SK-N-SH (cell line): ENCODE measurements at regions not wholly inside any gene's neighbourhood (a gene's known extent, or its start where the extent isn't known, plus 50 kb on each side); places are given as distances from the start of the nearest gene placed in this dataset.

Experiments
- CTCF ChIA-PET: fragments of 300-600, 350-600 bp; formaldehyde crosslinking; extraction: SDS; loops from one replicate; lab custom pipeline; 2021; lab: Yijun Ruan, JAX
- POLR2A ChIA-PET: fragments of 350-600 bp; sonication (Branson Sonifier 250); formaldehyde crosslinking; extraction: SDS; loops from one replicate; lab custom pipeline; 2020; ENCODE audit warnings: antibody characterized with exemption, inconsistent platforms; lab: Yijun Ruan, JAX
- DNase-seq: peaks from one replicate; pipeline ENCODE4 v3.0.0; 2012
- H2AFZ ChIP-seq: fragments of 200-600 bp; sonication (generic); 2 replicates; pipeline ENCODE4 v1.8.1; 2016; ENCODE audit warnings: antibody characterized with exemption, mild to moderate bottlenecking, low read depth
- H3F3A ChIP-seq: fragments of 200-600 bp; sonication (generic); replicated peaks from 2 replicates; pipeline ENCODE3; 2016; ENCODE audit warnings: antibody characterized with exemption, mild to moderate bottlenecking; ENCODE audit not compliant: insufficient read depth
- H3K27ac ChIP-seq, 2 experiments: fragments of 200-500 bp in 1 of 2; fragments of 200-600 bp in 1 of 2; sonication (Bioruptor generic) in 1 of 2; sonication (generic), shearing (Covaris generic) in 1 of 2; 2 replicates each; pipeline versions ENCODE4 v1.5.1 to v1.6.1; 2014 to 2016; ENCODE audit warnings: low read depth in 2 of 2, inconsistent platforms in 1 of 2, low read length in 1 of 2, mild to moderate bottlenecking in 1 of 2, mixed read lengths in 1 of 2
- H3K27me3 ChIP-seq: fragments of 200-600 bp; sonication (generic), shearing (Covaris generic); 2 replicates; pipeline ENCODE4 v1.6.1; 2016; ENCODE audit warnings: mixed run types; ENCODE audit not compliant: insufficient read depth
- H3K36me3 ChIP-seq, 2 experiments: fragments of 200-500 bp in 1 of 2; fragments of 200-600 bp in 1 of 2; sonication (Bioruptor generic) in 1 of 2; sonication (generic) in 1 of 2; replicated peaks in 1 of 2; 2 replicates each; pipeline versions ENCODE3 to v1.5.1; 2014 to 2016; ENCODE audit warnings: low read length in 1 of 2, mild to moderate bottlenecking in 1 of 2; ENCODE audit not compliant: insufficient read depth in 2 of 2, control insufficient read depth in 1 of 2
- H3K4me1 ChIP-seq, 2 experiments: fragments of 200-500 bp in 1 of 2; fragments of 200-600 bp in 1 of 2; sonication (Bioruptor generic) in 1 of 2; sonication (generic), shearing (Covaris generic) in 1 of 2; 2 replicates each; pipeline versions ENCODE4 v1.5.1 to v1.6.1; 2014 to 2016; ENCODE audit warnings: low read depth in 1 of 2, low read length in 1 of 2, mixed run types in 1 of 2; ENCODE audit not compliant: insufficient read depth in 2 of 2, control insufficient read depth in 1 of 2
- H3K4me2 ChIP-seq: fragments of 200-600 bp; sonication (generic), shearing (Covaris generic); 2 replicates; pipeline ENCODE4 v1.6.1; 2017; ENCODE audit warnings: mixed run types
- H3K4me3 ChIP-seq, 2 experiments: fragments of 200-500 bp in 1 of 2; fragments of 200-600 bp in 1 of 2; sonication (Bioruptor generic) in 1 of 2; sonication (generic), shearing (Covaris generic) in 1 of 2; 2 replicates each; pipeline versions ENCODE4 v1.5.1 to v1.8.1; 2014 to 2016; ENCODE audit warnings: low read depth in 2 of 2, inconsistent platforms in 1 of 2, low read length in 1 of 2, mild to moderate bottlenecking in 1 of 2, mixed read lengths in 1 of 2, moderate library complexity in 1 of 2
- H3K79me2 ChIP-seq: fragments of 200-600 bp; sonication (generic); 2 replicates; pipeline ENCODE4 v1.8.1; 2017; ENCODE audit warnings: mild to moderate bottlenecking; ENCODE audit not compliant: insufficient read depth
- H3K9ac ChIP-seq: fragments of 200-600 bp; sonication (generic); 2 replicates; pipeline ENCODE4 v1.6.1; 2017; ENCODE audit warnings: mixed run types
- H3K9me2 ChIP-seq: fragments of 200-600 bp; sonication (generic); 2 replicates; pipeline ENCODE4 v1.6.1; 2017; ENCODE audit warnings: mixed run types
- H3K9me3 ChIP-seq: fragments of 200-600 bp; sonication (generic); 2 replicates; pipeline ENCODE4 v1.6.1; 2017; ENCODE audit warnings: mixed run types, mild to moderate bottlenecking, moderate library complexity
- H4K20me1 ChIP-seq: fragments of 200-600 bp; sonication (generic); 2 replicates; pipeline ENCODE4 v1.6.1; 2017; ENCODE audit warnings: mild to moderate bottlenecking, mixed run types; ENCODE audit not compliant: insufficient read depth
- CHD2 ChIP-seq: fragments of 150-350 bp; IDR thresholded peaks from 2 replicates; pipeline ENCODE4 v1.6.1; 2018; ENCODE audit warnings: low read length; ENCODE audit not compliant: partially characterized antibody
- CTCF ChIP-seq: fragments of 200-600 bp; sonication (generic); IDR thresholded peaks from 2 replicates; pipeline ENCODE4 v1.6.1; 2017; ENCODE audit warnings: antibody characterized with exemption, mild to moderate bottlenecking, moderate library complexity
- EP300 ChIP-seq, 2 experiments: IDR thresholded peaks; 2 replicates each; pipeline versions ENCODE4 v1.4.0 to v1.6.1; 2012; ENCODE audit warnings: borderline replicate concordance in 1 of 2, low read depth in 1 of 2, low read length in 1 of 2
- EZH2phosphoT487 ChIP-seq: fragments of 200-600 bp; sonication (generic); IDR thresholded peaks from 2 replicates; pipeline ENCODE4 v1.6.1; 2017; ENCODE audit warnings: low read depth, mixed run types, mild to moderate bottlenecking, antibody characterized with exemption, moderate library complexity, borderline replicate concordance
- FOSL2 ChIP-seq: IDR thresholded peaks from 2 replicates; pipeline ENCODE4 v1.4.0; 2012; ENCODE audit warnings: low read depth, mild to moderate bottlenecking, moderate library complexity, borderline replicate concordance
- GATA2 ChIP-seq: sonication (generic); formaldehyde crosslinking; IDR thresholded peaks from 2 replicates; pipeline ENCODE4 v1.5.0; 2020; ENCODE audit warnings: mild to moderate bottlenecking, missing genetic modification reagents
- MXI1 ChIP-seq: IDR thresholded peaks from 2 replicates; pipeline ENCODE4 v1.6.1; 2012; ENCODE audit warnings: mild to moderate bottlenecking, low read depth, low read length, improper control_type of control experiment
- NFIC ChIP-seq: IDR thresholded peaks from 2 replicates; pipeline ENCODE4 v1.4.0; 2012; ENCODE audit warnings: borderline replicate concordance
- NRF1 ChIP-seq: IDR thresholded peaks from 2 replicates; pipeline ENCODE4 v1.6.1; 2012; ENCODE audit warnings: low read depth, mild to moderate bottlenecking, low read length
- PBX3 ChIP-seq: IDR thresholded peaks from 2 replicates; pipeline ENCODE4; 2012
- RCOR1 ChIP-seq: fragments of 150-350 bp; IDR thresholded peaks from 2 replicates; pipeline ENCODE4 v1.6.1; 2017; ENCODE audit warnings: antibody characterized with exemption, low read length
- RFX5 ChIP-seq: IDR thresholded peaks from 2 replicates; pipeline ENCODE4 v1.6.1; 2012; ENCODE audit warnings: mild to moderate bottlenecking, improper control_type of control experiment, low read length
- SIN3A ChIP-seq: IDR thresholded peaks from 2 replicates; pipeline ENCODE4 v1.6.1; 2012; ENCODE audit warnings: low read depth, mild to moderate bottlenecking, low read length, moderate library complexity, borderline replicate concordance
- SMC3 ChIP-seq: IDR thresholded peaks from 2 replicates; pipeline ENCODE4 v1.6.1; 2012; ENCODE audit warnings: low read depth, low read length, improper control_type of control experiment
- TAF1 ChIP-seq: IDR thresholded peaks from 2 replicates; pipeline ENCODE4 v1.6.1; 2012; ENCODE audit warnings: low read depth, mild to moderate bottlenecking, low read length, moderate library complexity, borderline replicate concordance
- TEAD4 ChIP-seq: IDR thresholded peaks from 2 replicates; pipeline ENCODE4 v1.4.0; 2012; ENCODE audit warnings: mild to moderate bottlenecking, borderline replicate concordance; ENCODE audit not compliant: insufficient read depth
- USF1 ChIP-seq: IDR thresholded peaks from 2 replicates; pipeline ENCODE4 v1.4.0; 2012; ENCODE audit warnings: low read depth, borderline replicate concordance
- WGBS: methylation state at CpG from one replicate; pipeline ENCODE4 v1.1.6; 2017; ENCODE audit warnings: low lambda C conversion rate; 5-methylcytosine and 5-hydroxymethylcytosine counted together

- ChIA-PET CTCF (interaction anchor here (0.8 kb wide), 1 partner anchor 24 kb away, joined by 3 read pairs; no protein-coding TSS in a partner anchor), POLR2A (no interaction called here)
- Histone ChIP-seq H3K4me3 (no peak overlapping the region), H3K4me1 (no peaks in the 10 kb centered on the region), H4K20me1 (no peaks in the 10 kb centered on the region), H3K9me3 (no peaks in the 10 kb centered on the region), H3K9me2 (no peaks in the 10 kb centered on the region), H3K27me3 (no peaks in the 10 kb centered on the region), H3K79me2 (no peaks in the 10 kb centered on the region), H3F3A (no peaks in the 10 kb centered on the region), H3K4me2 (no peak overlapping the region), H2AFZ (no peak overlapping the region), H3K9ac (no peak overlapping the region), H3K36me3 (no peaks in the 10 kb centered on the region), H3K27ac (no peak overlapping the region)
- 19% methylated on average over 1 of the region's 1 CpG for WGBS
- DNase-seq, result no peak
- TF ChIP-seq FOSL2 (no peak), EP300 (IDR thresholded peaks at IDR 0.05; ENCODE audit: borderline replicate concordance in 1 of 2, low read depth in 1 of 2, low read length in 1 of 2) (no peak), NFIC (no peak), RCOR1 (no peak), SIN3A (no peak), PBX3 (no peak), TAF1 (no peak), EZH2phosphoT487 (no peak), TEAD4 (no peak), USF1 (no peak), RFX5 (no peak), CTCF (no peak), CHD2 (no peak), SMC3 (no peak), NRF1 (no peak), MXI1 (no peak), GATA2 (no peak)
These were observed 1462.1 kb downstream of the DPP10 start for GRCh38 chr2:115904516-115904915.
